ENCODE measurements at regions not wholly inside any gene's neighbourhood (a gene's known extent, or its start where the extent isn't known, plus 50 kb on each side); places are given as distances from the start of the nearest gene placed in this dataset.

DNA sequence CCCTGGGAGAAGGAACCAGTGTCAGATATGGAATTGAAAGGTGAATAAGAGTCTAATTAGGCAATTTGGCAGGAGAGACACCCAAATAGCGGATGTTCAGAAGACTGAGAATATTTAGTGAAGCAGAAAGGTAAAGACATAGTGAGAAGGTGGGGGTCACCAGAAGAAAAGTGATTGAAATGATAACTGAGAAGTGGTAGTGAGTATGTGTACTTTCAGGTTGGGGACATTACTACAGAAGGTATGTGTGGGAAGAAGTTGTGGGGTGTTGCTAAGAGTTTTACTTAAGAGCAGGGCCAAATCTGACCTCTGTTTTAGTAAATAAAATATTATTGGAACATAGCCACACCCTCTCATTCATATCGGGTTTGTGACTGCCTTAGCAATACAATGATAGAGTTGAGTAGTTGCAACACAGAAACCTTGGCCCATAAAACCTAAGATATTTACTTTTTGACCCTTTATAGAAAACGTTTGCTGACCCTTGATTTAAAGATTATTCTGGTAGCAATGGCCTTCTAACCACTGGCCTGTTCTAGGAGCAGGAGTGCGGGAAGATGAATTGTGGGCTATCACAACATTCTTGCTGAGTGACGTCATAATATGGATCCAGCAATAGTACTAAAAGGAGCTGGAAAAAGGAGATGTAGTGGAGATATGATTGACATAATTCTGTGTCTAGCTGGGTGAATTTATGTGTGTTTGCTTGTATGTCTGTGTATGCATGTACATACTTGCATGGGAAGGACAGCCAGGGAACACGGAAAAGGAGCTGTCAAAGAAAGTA is 115.3 kb downstream of the HS3ST1 start:
- TF ChIP-seq YY1 (IDR thresholded peaks at IDR 0.05; ENCODE audit: insufficient read depth, insufficient read length) = no peak
- TF ChIP-seq ZNF274 (IDR thresholded peaks at IDR 0.05; ENCODE audit: low read depth, low read length) = no peak
- TF ChIP-seq SUZ12 (IDR thresholded peaks at IDR 0.05; ENCODE audit: extremely low read depth, insufficient read depth, insufficient read length) = no peak

Data from NT2/D1 (cell line).